Fibroblast of skin of right biceps (primary cell): ENCODE measurements at regions not wholly inside any gene's neighbourhood (a gene's known extent, or its start where the extent isn't known, plus 50 kb on each side); places are given as distances from the start of the nearest gene placed in this dataset.
"Not testable (repeated sequence)": the region's sequence is repeated elsewhere in the genome, so short reads cannot be mapped to it uniquely, and the experiment has no call there.

Experiments
- DNase-seq: peaks from one replicate; pipeline ENCODE4 v3.0.0-alpha.2; 2013

DNA sequence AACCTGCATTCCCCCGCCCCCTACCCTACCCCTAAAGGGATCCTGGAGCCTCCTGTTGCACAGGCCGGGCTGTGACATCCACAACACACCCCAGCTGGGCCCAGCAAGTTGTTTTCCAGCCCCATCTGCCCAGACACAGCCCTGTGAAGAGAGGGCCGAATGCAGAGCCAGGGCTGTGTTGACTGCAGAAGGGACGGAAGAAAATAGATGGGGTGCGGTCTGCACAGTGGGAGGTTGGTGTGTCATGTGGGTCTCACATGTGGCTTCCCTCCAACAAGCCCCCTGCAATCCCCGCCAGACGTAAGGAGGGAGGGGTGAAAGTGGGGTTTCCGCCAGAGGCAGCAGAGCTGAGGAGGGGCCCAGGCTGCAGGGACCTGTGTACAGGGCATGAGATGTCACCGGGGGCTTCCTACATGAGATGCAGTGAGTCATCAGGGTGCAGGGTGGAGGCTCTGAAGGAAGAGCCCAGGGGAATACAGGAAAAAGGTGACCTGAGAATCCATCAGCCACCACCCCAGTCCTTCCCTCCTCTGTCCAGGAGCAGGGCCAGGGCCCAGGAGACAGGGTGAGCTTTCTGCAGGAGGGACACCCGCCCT, 60.2 kb upstream of the SULF2 start:
- DNase-seq = not testable (repeated sequence)

DNA sequence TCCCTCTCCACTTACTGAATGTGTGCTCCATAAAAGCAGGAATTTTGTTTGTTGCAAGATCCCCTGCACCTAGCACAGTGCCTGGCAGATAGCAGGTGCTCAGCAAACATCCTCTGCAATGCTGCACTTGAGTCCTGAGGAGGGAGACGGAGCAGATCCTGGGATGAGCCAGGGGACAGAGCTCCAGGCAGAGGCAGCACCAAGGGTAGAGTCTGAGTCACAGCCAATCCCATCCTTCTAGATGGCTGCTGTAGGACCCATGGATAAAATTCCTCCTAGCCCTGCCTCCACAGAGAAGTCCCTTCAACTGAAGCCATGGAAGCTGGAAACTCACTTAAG, 59.3 kb upstream of the SULF2 start:
- DNase-seq = not testable (repeated sequence)

DNA sequence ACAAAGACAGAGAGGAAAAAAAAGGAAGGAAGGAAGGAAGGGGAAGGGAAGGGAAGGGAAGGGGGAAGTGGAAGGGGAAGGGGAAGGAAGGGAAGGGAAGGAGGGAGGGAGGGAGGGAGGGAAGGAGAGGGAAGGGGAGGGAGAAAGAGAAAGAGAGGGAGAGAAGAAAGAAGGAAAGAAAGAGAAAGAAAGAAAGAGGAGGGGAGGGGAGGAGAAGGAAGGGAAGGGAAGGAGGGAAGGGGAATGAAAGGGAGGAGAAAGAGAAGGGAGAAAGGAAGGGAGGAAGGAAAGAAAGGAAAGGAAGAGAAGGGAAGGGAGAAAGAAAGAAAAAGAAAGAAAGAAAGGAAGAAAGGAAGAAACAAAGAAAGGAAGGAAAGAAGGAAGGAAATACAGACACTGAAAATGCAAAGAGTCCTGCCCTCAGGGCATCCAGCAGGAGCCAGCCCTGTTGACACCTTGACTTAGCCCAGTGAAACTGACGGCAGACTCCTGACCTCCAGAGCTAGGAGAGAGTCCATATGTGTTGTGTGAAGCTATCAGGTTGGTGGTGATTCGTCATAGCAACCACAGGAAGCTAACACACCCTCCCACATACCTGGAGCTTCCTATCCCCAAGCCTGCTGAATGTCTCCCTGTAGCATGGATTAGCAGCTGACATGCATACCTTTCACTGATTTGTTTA, 58.7 kb upstream of the SULF2 start:
- no peak for DNase-seq

DNA sequence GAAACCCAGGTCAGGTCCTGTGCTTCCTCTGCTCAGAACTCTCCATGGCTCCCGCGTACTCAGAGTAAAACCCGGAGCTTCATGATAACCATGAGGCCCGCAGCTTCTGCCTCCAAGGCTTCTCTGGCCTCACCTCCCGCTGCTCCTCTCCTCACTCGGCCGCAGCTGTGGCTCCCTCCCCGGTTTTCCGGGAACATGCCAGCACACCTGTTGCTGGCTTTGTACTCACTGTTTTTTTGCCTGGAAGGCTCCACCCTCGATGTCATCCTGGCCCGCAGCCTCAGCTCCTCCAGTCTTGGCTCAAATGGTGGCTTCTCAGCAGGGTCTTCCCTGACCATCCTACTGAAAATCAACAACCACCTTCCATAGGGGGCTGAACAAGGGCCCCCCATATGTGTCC, 57.7 kb upstream of the SULF2 start:
- not testable (repeated sequence) for DNase-seq

DNA sequence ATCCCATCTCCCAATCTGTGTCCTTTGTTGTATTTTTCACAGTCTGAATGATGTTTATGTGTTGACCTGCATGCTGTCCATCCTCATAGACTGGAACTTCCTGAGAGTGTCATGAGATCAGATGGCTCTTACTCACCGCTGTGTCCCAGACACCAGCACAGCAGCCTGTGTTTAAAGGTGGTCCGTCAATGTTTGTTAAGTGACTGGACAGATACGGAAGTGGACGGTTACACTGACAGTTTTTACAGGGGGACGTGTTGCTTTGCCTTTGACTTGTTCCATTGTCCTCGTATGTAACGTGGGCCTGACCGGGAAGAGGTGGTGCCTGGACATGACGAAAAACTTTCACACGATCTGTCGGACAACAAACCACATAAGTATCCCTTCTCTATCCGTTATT, 56.7 kb upstream of the SULF2 start:
- DNase-seq = not testable (repeated sequence)

DNA sequence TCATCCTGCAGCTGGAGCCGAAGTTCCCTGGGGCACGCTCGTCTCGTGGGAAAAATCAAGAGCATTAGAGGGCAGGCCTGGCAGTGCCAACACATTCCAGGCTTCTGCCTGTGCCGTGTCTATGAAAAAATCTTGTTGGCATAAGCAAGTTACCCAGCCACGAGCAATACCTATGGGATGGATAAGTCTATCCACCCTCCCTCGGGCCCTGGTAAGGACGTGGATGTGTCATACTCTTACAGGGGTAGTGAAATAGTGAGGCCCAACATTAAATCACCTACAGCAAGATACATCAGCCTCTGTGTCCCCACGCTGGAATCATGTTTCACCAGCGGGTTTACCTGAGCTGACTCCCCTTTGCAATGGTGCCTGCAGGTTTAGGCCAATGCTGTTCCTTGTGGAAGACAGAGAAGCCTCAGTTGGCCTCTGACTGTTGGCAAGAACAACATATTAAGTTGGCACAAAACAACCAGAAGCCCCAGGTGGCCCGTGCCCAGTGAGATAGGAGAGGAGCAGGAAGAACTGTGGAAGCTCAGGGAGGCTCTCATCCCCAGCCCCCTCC, 51.1 kb upstream of the SULF2 start:
- DNase-seq = not testable (repeated sequence)
